ENCODE measurements at regions not wholly inside any gene's neighbourhood (a gene's known extent, or its start where the extent isn't known, plus 50 kb on each side); places are given as distances from the start of the nearest gene placed in this dataset.

- peaks cover 16% of the 10 kb centered on the region for H3K27me3 Mint-ChIP-seq
Observed at GRCh38 chr21:32216293-32216692, 62.6 kb downstream of the MIS18A start.

GRCh38 chr21:32215306-32215685, 63.6 kb downstream of the MIS18A start:
- H3K27me3 Mint-ChIP-seq, result peaks cover 14% of the 10 kb centered on the region
- H3K4me3 Mint-ChIP-seq, result no peak overlapping the region
- H3K36me3 Mint-ChIP-seq, result no peaks in the 10 kb centered on the region
- H3K27ac Mint-ChIP-seq, result no peak overlapping the region
- no peaks in the 10 kb centered on the region for H3K4me1 Mint-ChIP-seq
- no peak for DNase-seq
- H3K9me3 Mint-ChIP-seq, result no peaks in the 10 kb centered on the region
- CTCF ChIA-PET, result no interaction called here

More at GRCh38 chr21:32216293-32216692, 62.6 kb downstream of the MIS18A start:
- CTCF ChIA-PET, result interaction anchor here (2.0 kb wide), 1 partner anchor 42 kb away, joined by 5 read pairs; no protein-coding TSS in a partner anchor
- Mint-ChIP-seq H3K4me3 (no peak overlapping the region), H3K9me3 (no peaks in the 10 kb centered on the region), H3K27ac (no peak overlapping the region), H3K4me1 (no peaks in the 10 kb centered on the region), H3K36me3 (no peaks in the 10 kb centered on the region)
- no peak for DNase-seq

GRCh38 chr21:32214654-32215305, 64.1 kb downstream of the MIS18A start:
- H3K4me1 Mint-ChIP-seq, result no peaks in the 10 kb centered on the region
- no peaks in the 10 kb centered on the region for H3K36me3 Mint-ChIP-seq
- CTCF ChIA-PET, result no interaction called here
- no peaks in the 10 kb centered on the region for H3K9me3 Mint-ChIP-seq
- no peak overlapping the region for H3K4me3 Mint-ChIP-seq
- DNase-seq, result no peak
- H3K27me3 Mint-ChIP-seq, result peaks cover 9% of the 10 kb centered on the region
- H3K27ac Mint-ChIP-seq, result no peak overlapping the region

- no peak overlapping the region for H3K27ac Mint-ChIP-seq
- no peaks in the 10 kb centered on the region for H3K4me1 Mint-ChIP-seq
- H3K4me3 Mint-ChIP-seq, result no peak overlapping the region
- CTCF ChIA-PET, result no interaction called here
- H3K36me3 Mint-ChIP-seq, result no peaks in the 10 kb centered on the region
- H3K27me3 Mint-ChIP-seq, result peaks cover 9% of the 10 kb centered on the region
- H3K9me3 Mint-ChIP-seq, result no peaks in the 10 kb centered on the region
- DNase-seq, result no peak
Observed at GRCh38 chr21:32212116-32212515, 66.7 kb downstream of the MIS18A start.

- no peaks in the 10 kb centered on the region for H3K9me3 Mint-ChIP-seq
- H3K27me3 Mint-ChIP-seq, result peaks cover 9% of the 10 kb centered on the region
- H3K36me3 Mint-ChIP-seq, result no peaks in the 10 kb centered on the region
- no peak for DNase-seq
- no peaks in the 10 kb centered on the region for H3K4me1 Mint-ChIP-seq
- CTCF ChIA-PET, result no interaction called here
- H3K27ac Mint-ChIP-seq, result no peak overlapping the region
- H3K4me3 Mint-ChIP-seq, result no peak overlapping the region
Observed at GRCh38 chr21:32211306-32211705, 67.5 kb downstream of the MIS18A start.

GRCh38 chr21:32209580-32209979, 69.3 kb downstream of the MIS18A start:
- no peaks in the 10 kb centered on the region for H3K27me3 Mint-ChIP-seq
- no peak overlapping the region for H3K27ac Mint-ChIP-seq
- no peak overlapping the region for H3K4me3 Mint-ChIP-seq
- CTCF ChIA-PET, result no interaction called here
- no peaks in the 10 kb centered on the region for H3K4me1 Mint-ChIP-seq
- H3K9me3 Mint-ChIP-seq, result no peaks in the 10 kb centered on the region
- DNase-seq, result no peak
- H3K36me3 Mint-ChIP-seq, result no peaks in the 10 kb centered on the region

GRCh38 chr21:32207406-32207716, 71.5 kb downstream of the MIS18A start:
- CTCF ChIA-PET, result no interaction called here
- H3K9me3 Mint-ChIP-seq, result no peaks in the 10 kb centered on the region
- H3K27ac Mint-ChIP-seq, result no peak overlapping the region
- no peaks in the 10 kb centered on the region for H3K4me1 Mint-ChIP-seq
- no peak for DNase-seq
- no peaks in the 10 kb centered on the region for H3K27me3 Mint-ChIP-seq
- H3K36me3 Mint-ChIP-seq, result no peaks in the 10 kb centered on the region
- H3K4me3 Mint-ChIP-seq, result no peak overlapping the region

- CTCF ChIA-PET, result no interaction called here
- H3K9me3 Mint-ChIP-seq, result no peaks in the 10 kb centered on the region
Observed at GRCh38 chr21:32206631-32207405, 72.0 kb downstream of the MIS18A start.

GRCh38 chr21:32203877-32204480, 74.9 kb downstream of the MIS18A start:
- DNase-seq, result no peak
- no peaks in the 10 kb centered on the region for H3K27me3 Mint-ChIP-seq
- CTCF ChIA-PET, result no interaction called here
- H3K4me3 Mint-ChIP-seq, result no peak overlapping the region
- H3K27ac Mint-ChIP-seq, result no peak overlapping the region
- H3K9me3 Mint-ChIP-seq, result no peaks in the 10 kb centered on the region
- no peaks in the 10 kb centered on the region for H3K36me3 Mint-ChIP-seq
- no peaks in the 10 kb centered on the region for H3K4me1 Mint-ChIP-seq

More at GRCh38 chr21:32206631-32207405, 72.0 kb downstream of the MIS18A start:
- H3K27me3 Mint-ChIP-seq, result no peaks in the 10 kb centered on the region
- no peak overlapping the region for H3K4me3 Mint-ChIP-seq
- no peaks in the 10 kb centered on the region for H3K4me1 Mint-ChIP-seq
- H3K27ac Mint-ChIP-seq, result no peak overlapping the region
- no peaks in the 10 kb centered on the region for H3K36me3 Mint-ChIP-seq
- DNase-seq, result no peak

- Mint-ChIP-seq H3K36me3 (no peaks in the 10 kb centered on the region), H3K9me3 (no peaks in the 10 kb centered on the region), H3K27ac (no peak overlapping the region), H3K27me3 (no peaks in the 10 kb centered on the region), H3K4me3 (no peak overlapping the region), H3K4me1 (no peaks in the 10 kb centered on the region)
- no peak for DNase-seq
- CTCF ChIA-PET, result no interaction called here
Observed at GRCh38 chr21:32200029-32200428, 78.8 kb downstream of the MIS18A start.

GRCh38 chr21:32198384-32198783, 80.5 kb downstream of the MIS18A start:
- CTCF ChIA-PET, result no interaction called here
- H3K27me3 Mint-ChIP-seq, result no peaks in the 10 kb centered on the region
- H3K4me1 Mint-ChIP-seq, result no peaks in the 10 kb centered on the region
- H3K27ac Mint-ChIP-seq, result no peak overlapping the region
- H3K9me3 Mint-ChIP-seq, result no peaks in the 10 kb centered on the region
- H3K4me3 Mint-ChIP-seq, result no peak overlapping the region
- DNase-seq, result no peak
- H3K36me3 Mint-ChIP-seq, result no peaks in the 10 kb centered on the region

GRCh38 chr21:32197896-32198295, 81.0 kb downstream of the MIS18A start:
- no peak for DNase-seq
- no peak overlapping the region for H3K27ac Mint-ChIP-seq
- no peaks in the 10 kb centered on the region for H3K27me3 Mint-ChIP-seq
- no peaks in the 10 kb centered on the region for H3K9me3 Mint-ChIP-seq
- H3K4me3 Mint-ChIP-seq, result no peak overlapping the region
- H3K4me1 Mint-ChIP-seq, result no peaks in the 10 kb centered on the region
- no peaks in the 10 kb centered on the region for H3K36me3 Mint-ChIP-seq
- CTCF ChIA-PET, result no interaction called here

- Mint-ChIP-seq H3K9me3 (no peaks in the 10 kb centered on the region), H3K4me3 (no peak overlapping the region), H3K4me1 (no peaks in the 10 kb centered on the region), H3K36me3 (no peaks in the 10 kb centered on the region), H3K27me3 (peaks cover 3% of the 10 kb centered on the region), H3K27ac (no peak overlapping the region)
- DNase-seq, result no peak
- CTCF ChIA-PET, result no interaction called here
Observed at GRCh38 chr21:32196001-32196400, 82.8 kb downstream of the MIS18A start.

GRCh38 chr21:32193098-32193465, 85.8 kb downstream of the MIS18A start:
- DNase-seq, result no peak
- no peaks in the 10 kb centered on the region for H3K4me1 Mint-ChIP-seq

More at GRCh38 chr21:32193098-32193465, 85.8 kb downstream of the MIS18A start:
- H3K36me3 Mint-ChIP-seq, result no peaks in the 10 kb centered on the region
- CTCF ChIA-PET, result no interaction called here
- no peak overlapping the region for H3K27ac Mint-ChIP-seq
- H3K27me3 Mint-ChIP-seq, result peaks cover 3% of the 10 kb centered on the region
- no peak overlapping the region for H3K4me3 Mint-ChIP-seq
- no peaks in the 10 kb centered on the region for H3K9me3 Mint-ChIP-seq

All from activated naive CD4-positive, alpha-beta T cell treated with anti-CD3 and anti-CD28 coated beads, Interleukin-2, amount 10 ng/mL, durations not matched to agents 7 days and 5 days (primary cell).